Inferior parietal cortex (tissue), 1 donor: ENCODE measurements at regions not wholly inside any gene's neighbourhood (a gene's known extent, or its start where the extent isn't known, plus 50 kb on each side); places are given as distances from the start of the nearest gene placed in this dataset.

Source experiments
- DNase-seq: peaks from one replicate; pipeline ENCODE4 v3.0.0-alpha.2; 2016; ENCODE audit errors: extremely low spot score

GRCh38 chr16:86911437-86911958, 333.1 kb downstream of the FOXL1 start:
- no peak for DNase-seq

- no peak for DNase-seq
Observed at GRCh38 chr16:86913886-86914285, 335.5 kb downstream of the FOXL1 start.

GRCh38 chr16:86914876-86915717, 336.7 kb downstream of the FOXL1 start:
- no peak for DNase-seq

GRCh38 chr16:86917471-86918365, 339.4 kb downstream of the FOXL1 start:
- DNase-seq = no peak

- DNase-seq = no peak
Observed at GRCh38 chr16:86918637-86919036, 340.3 kb downstream of the FOXL1 start.

- DNase-seq = no peak
Observed at GRCh38 chr16:86919078-86919477, 340.7 kb downstream of the FOXL1 start.

GRCh38 chr16:86919578-86920305, 341.4 kb downstream of the FOXL1 start:
- DNase-seq = no peak

- no peak for DNase-seq
Observed at GRCh38 chr16:86921289-86921688, 342.9 kb downstream of the FOXL1 start.

GRCh38 chr16:86922311-86922710, 344.0 kb downstream of the FOXL1 start:
- no peak for DNase-seq

- DNase-seq = no peak
Observed at GRCh38 chr16:86923656-86924055, 345.3 kb downstream of the FOXL1 start.

- DNase-seq = no peak
Observed at GRCh38 chr16:86924537-86924936, 346.2 kb downstream of the FOXL1 start.

GRCh38 chr16:86925067-86925791, 346.9 kb downstream of the FOXL1 start:
- DNase-seq = no peak

- DNase-seq = no peak
Observed at GRCh38 chr16:86926181-86927094, 348.1 kb downstream of the FOXL1 start.

GRCh38 chr16:86927699-86928098, 349.4 kb downstream of the FOXL1 start:
- DNase-seq = no peak

- no peak for DNase-seq
Observed at GRCh38 chr16:86928523-86929011, 350.2 kb downstream of the FOXL1 start.

- no peak for DNase-seq
Observed at GRCh38 chr16:86929057-86929871, 350.9 kb downstream of the FOXL1 start.

- no peak for DNase-seq
Observed at GRCh38 chr16:86930001-86930400, 351.7 kb downstream of the FOXL1 start.

- DNase-seq = no peak
Observed at GRCh38 chr16:86930663-86931373, 352.5 kb downstream of the FOXL1 start.
